SK-N-SH (cell line): ENCODE measurements at regions not wholly inside any gene's neighbourhood (a gene's known extent, or its start where the extent isn't known, plus 50 kb on each side); places are given as distances from the start of the nearest gene placed in this dataset.

Experiments
- CHD2 ChIP-seq: fragments of 150-350 bp; IDR thresholded peaks from 2 replicates; pipeline ENCODE4 v1.6.1; 2018; ENCODE audit warnings: low read length; ENCODE audit not compliant: partially characterized antibody
- CTCF ChIP-seq: fragments of 200-600 bp; sonication (generic); IDR thresholded peaks from 2 replicates; pipeline ENCODE4 v1.6.1; 2017; ENCODE audit warnings: antibody characterized with exemption, mild to moderate bottlenecking, moderate library complexity
- EZH2phosphoT487 ChIP-seq: fragments of 200-600 bp; sonication (generic); IDR thresholded peaks from 2 replicates; pipeline ENCODE4 v1.6.1; 2017; ENCODE audit warnings: low read depth, mixed run types, mild to moderate bottlenecking, antibody characterized with exemption, moderate library complexity, borderline replicate concordance
- GABPA ChIP-seq: IDR thresholded peaks from 2 replicates; pipeline ENCODE4 v1.4.0; 2012; ENCODE audit warnings: low read depth, mild to moderate bottlenecking
- JUND ChIP-seq: IDR thresholded peaks from 2 replicates; pipeline ENCODE4 v1.4.0; 2012
- NFIC ChIP-seq: IDR thresholded peaks from 2 replicates; pipeline ENCODE4 v1.4.0; 2012; ENCODE audit warnings: borderline replicate concordance
- POLR2AphosphoS5 ChIP-seq: IDR thresholded peaks from 2 replicates; pipeline ENCODE4 v1.6.1; 2012; ENCODE audit warnings: low read depth, low read length
- RAD21 ChIP-seq: IDR thresholded peaks from 2 replicates; pipeline ENCODE4 v1.6.1; 2012; ENCODE audit warnings: mild to moderate bottlenecking, low read length
- RCOR1 ChIP-seq: fragments of 150-350 bp; IDR thresholded peaks from 2 replicates; pipeline ENCODE4 v1.6.1; 2017; ENCODE audit warnings: antibody characterized with exemption, low read length
- REST ChIP-seq: IDR thresholded peaks from 2 replicates; pipeline ENCODE4 v1.6.1; 2012; ENCODE audit warnings: mild to moderate bottlenecking, low read depth, low read length, moderate library complexity
- SIN3A ChIP-seq: IDR thresholded peaks from 2 replicates; pipeline ENCODE4 v1.6.1; 2012; ENCODE audit warnings: low read depth, mild to moderate bottlenecking, low read length, moderate library complexity, borderline replicate concordance
- SMC3 ChIP-seq: IDR thresholded peaks from 2 replicates; pipeline ENCODE4 v1.6.1; 2012; ENCODE audit warnings: low read depth, low read length, improper control_type of control experiment
- USF2 ChIP-seq: fragments of 150-350 bp; IDR thresholded peaks from 2 replicates; pipeline ENCODE4 v1.6.1; 2017; ENCODE audit warnings: antibody characterized with exemption, low read length, low read depth, borderline replicate concordance
- ZBTB33 ChIP-seq: IDR thresholded peaks from 2 replicates; pipeline ENCODE4 v1.4.0; 2012; ENCODE audit warnings: low read depth, borderline replicate concordance

GRCh38 chr4:78703079-78703478 is 73.1 kb upstream of the BMP2K start:
- no peak for TF ChIP-seq CTCF
- no peak for TF ChIP-seq RAD21
- no peak for TF ChIP-seq JUND
- no peak for TF ChIP-seq CHD2
- TF ChIP-seq GABPA, result no peak
- TF ChIP-seq NFIC, result no peak
- no peak for TF ChIP-seq EZH2phosphoT487
- no peak for TF ChIP-seq REST
- TF ChIP-seq ZBTB33, result no peak
- TF ChIP-seq SIN3A, result no peak
- no peak for TF ChIP-seq USF2
- no peak for TF ChIP-seq SMC3
- TF ChIP-seq POLR2AphosphoS5, result no peak
- no peak for TF ChIP-seq RCOR1
